Neural progenitor cell (in vitro differentiated cells): ENCODE measurements at regions not wholly inside any gene's neighbourhood (a gene's known extent, or its start where the extent isn't known, plus 50 kb on each side); places are given as distances from the start of the nearest gene placed in this dataset.
A peak's percentile ranks its signal among the peaks of the same experiment; 100 is the strongest.

Source experiments
- DNase-seq: peaks from one replicate; pipeline ENCODE4 v3.0.0-alpha.2; 2016; ENCODE audit warnings: low spot score
- H2AFZ ChIP-seq: fragments of 200-600 bp; sonication (generic); replicated peaks from 2 replicates; pipeline ENCODE4 v1.6.1; 2016; ENCODE audit warnings: antibody characterized with exemption
- H3F3A ChIP-seq: fragments of 200-600 bp; sonication (generic); 2 replicates; pipeline ENCODE4 v1.6.1; 2016; ENCODE audit warnings: antibody characterized with exemption, low read depth
- H3K27ac ChIP-seq: fragments of 200-600 bp; sonication (generic); 2 replicates; pipeline ENCODE4 v1.5.1; 2016; ENCODE audit warnings: mild to moderate bottlenecking
- H3K27me3 ChIP-seq: fragments of 200-600 bp; sonication (generic); 2 replicates; pipeline ENCODE4 v1.6.1; 2016; ENCODE audit warnings: mild to moderate bottlenecking, moderate library complexity
- H3K36me3 ChIP-seq: fragments of 200-600 bp; sonication (generic); 2 replicates; pipeline ENCODE4 v1.5.1; 2016
- H3K4me1 ChIP-seq: fragments of 200-600 bp; sonication (generic); 2 replicates; pipeline ENCODE4 v1.6.1; 2016; ENCODE audit warnings: mixed run types
- H3K4me2 ChIP-seq: fragments of 200-600 bp; sonication (generic); 2 replicates; pipeline ENCODE4 v1.6.1; 2016
- H3K4me3 ChIP-seq: fragments of 200-600 bp; sonication (generic); 2 replicates; pipeline ENCODE4 v1.5.1; 2016
- H3K79me2 ChIP-seq: fragments of 200-600 bp; sonication (generic); 2 replicates; pipeline ENCODE4 v1.6.1; 2016; ENCODE audit warnings: low read depth
- H3K9ac ChIP-seq: fragments of 200-600 bp; sonication (generic); 2 replicates; pipeline ENCODE4 v1.6.1; 2016
- H3K9me3 ChIP-seq: fragments of 200-600 bp; sonication (generic); 2 replicates; pipeline ENCODE4 v1.5.1; 2016; ENCODE audit warnings: low read depth
- H4K20me1 ChIP-seq: fragments of 200-600 bp; sonication (generic); 2 replicates; pipeline ENCODE4 v1.6.1; 2016; ENCODE audit warnings: low read depth
- H3K27ac Mint-ChIP-seq: 3 replicates; pipeline ENCODE4 v1.8.0; 2021; ENCODE audit warnings: mixed read lengths
- H3K27me3 Mint-ChIP-seq: 2 replicates; pipeline ENCODE4 v1.8.0; 2022; ENCODE audit warnings: low read depth, mild to moderate bottlenecking, inconsistent platforms, moderate library complexity, mixed read lengths; ENCODE audit not compliant: insufficient read depth
- H3K36me3 Mint-ChIP-seq: 3 replicates; pipeline ENCODE4 v1.8.0; 2021; ENCODE audit warnings: mixed read lengths
- H3K4me1 Mint-ChIP-seq: 3 replicates; pipeline ENCODE4 v1.8.0; 2021; ENCODE audit warnings: mixed read lengths
- H3K4me3 Mint-ChIP-seq: 3 replicates; pipeline ENCODE4 v1.8.0; 2021; ENCODE audit warnings: mild to moderate bottlenecking, moderate library complexity, mixed read lengths
- H3K9me3 Mint-ChIP-seq: 3 replicates; pipeline ENCODE4 v1.8.0; 2020; ENCODE audit warnings: mixed read lengths
- CTCF ChIP-seq: fragments of 200-600 bp; sonication (generic); IDR thresholded peaks from 2 replicates; pipeline ENCODE4 v1.5.1; 2017; ENCODE audit warnings: antibody characterized with exemption, mild to moderate bottlenecking
- EZH2 ChIP-seq: fragments of 200-600 bp; sonication (generic); IDR thresholded peaks from 2 replicates; pipeline ENCODE4 v1.6.1; 2017; ENCODE audit warnings: antibody characterized with exemption, mild to moderate bottlenecking, moderate library complexity
- EZH2phosphoT487 ChIP-seq: fragments of 200-600 bp; sonication (generic); IDR thresholded peaks from 2 replicates; pipeline ENCODE4 v1.6.1; 2017; ENCODE audit warnings: antibody characterized with exemption

- H3K27me3 Mint-ChIP-seq, result no peaks in the 10 kb centered on the region
- Histone ChIP-seq H3K79me2 (no peaks in the 10 kb centered on the region), H3K36me3 (no peaks in the 10 kb centered on the region), H3K4me3 (no peak overlapping the region), H3K27ac (no peak overlapping the region), H4K20me1 (no peaks in the 10 kb centered on the region), H3K9ac (no peak overlapping the region), H3K4me1 (peaks cover 3% of the 10 kb centered on the region), H3K9me3 (no peaks in the 10 kb centered on the region), H3K4me2 (no peak overlapping the region), H3K27me3 (no peaks in the 10 kb centered on the region), H3F3A (no peaks in the 10 kb centered on the region), H2AFZ (peak overlapping the region; percentile 42)
- H3K4me3 Mint-ChIP-seq, result no peak overlapping the region
- no peaks in the 10 kb centered on the region for H3K9me3 Mint-ChIP-seq
- peaks cover 4% of the 10 kb centered on the region for H3K4me1 Mint-ChIP-seq
- H3K27ac Mint-ChIP-seq, result no peak overlapping the region
- no peaks in the 10 kb centered on the region for H3K36me3 Mint-ChIP-seq
- TF ChIP-seq EZH2, result no peak
- no peak for TF ChIP-seq CTCF
- no peak for TF ChIP-seq EZH2phosphoT487
- no peak for DNase-seq
These were observed 1768.5 kb downstream of the PCDH9 start for GRCh38 chr13:65461590-65461989.

GRCh38 chr13:65460136-65460535 lies 1770.0 kb downstream of the PCDH9 start:
- H3K9me3 Mint-ChIP-seq, result no peaks in the 10 kb centered on the region
- H3K4me2 ChIP-seq, result no peak overlapping the region
- TF ChIP-seq CTCF (no peak), EZH2phosphoT487 (no peak), EZH2 (no peak)
- no peak overlapping the region for H3K9ac ChIP-seq
- H4K20me1 ChIP-seq, result no peaks in the 10 kb centered on the region
- peaks cover 4% of the 10 kb centered on the region for H3K4me1 Mint-ChIP-seq
- no peak overlapping the region for H2AFZ ChIP-seq
- no peak for DNase-seq
- no peak overlapping the region for H3K4me3 ChIP-seq
- no peak overlapping the region for H3K27ac ChIP-seq
- H3F3A ChIP-seq, result no peaks in the 10 kb centered on the region
- no peaks in the 10 kb centered on the region for H3K36me3 ChIP-seq
- no peaks in the 10 kb centered on the region for H3K79me2 ChIP-seq
- H3K27me3 ChIP-seq, result no peaks in the 10 kb centered on the region
- H3K36me3 Mint-ChIP-seq, result no peaks in the 10 kb centered on the region
- no peaks in the 10 kb centered on the region for H3K27me3 Mint-ChIP-seq
- H3K27ac Mint-ChIP-seq, result no peak overlapping the region
- peaks cover 3% of the 10 kb centered on the region for H3K4me1 ChIP-seq
- no peak overlapping the region for H3K4me3 Mint-ChIP-seq
- no peaks in the 10 kb centered on the region for H3K9me3 ChIP-seq

GRCh38 chr13:65456150-65456912 lies 1773.8 kb downstream of the PCDH9 start:
- Mint-ChIP-seq H3K36me3 (no peaks in the 10 kb centered on the region), H3K9me3 (no peaks in the 10 kb centered on the region), H3K4me3 (no peak overlapping the region), H3K27ac (no peak overlapping the region), H3K4me1 (peaks cover under 1% of the 10 kb centered on the region), H3K27me3 (no peaks in the 10 kb centered on the region)
- Histone ChIP-seq H3K36me3 (no peaks in the 10 kb centered on the region), H2AFZ (no peak overlapping the region), H3K27me3 (no peaks in the 10 kb centered on the region), H3K27ac (no peak overlapping the region), H3K79me2 (no peaks in the 10 kb centered on the region), H3K9me3 (no peaks in the 10 kb centered on the region), H3K4me1 (peaks cover 3% of the 10 kb centered on the region), H3K4me3 (no peak overlapping the region), H3K4me2 (no peak overlapping the region), H4K20me1 (no peaks in the 10 kb centered on the region), H3K9ac (no peak overlapping the region), H3F3A (no peaks in the 10 kb centered on the region)
- TF ChIP-seq CTCF, result no peak
- TF ChIP-seq EZH2, result no peak
- no peak for TF ChIP-seq EZH2phosphoT487
- no peak for DNase-seq
